ENCODE measurements at regions not wholly inside any gene's neighbourhood (a gene's known extent, or its start where the extent isn't known, plus 50 kb on each side); places are given as distances from the start of the nearest gene placed in this dataset.

GRCh38 chrX:39165185-39165584 lies 363.9 kb downstream of the MID1IP1 start:
- TF ChIP-seq EZH2 (IDR thresholded peaks at IDR 0.05; ENCODE audit: insufficient read depth, poor library complexity, severe bottlenecking): no peak
- no peak for TF ChIP-seq EZH2phosphoT487 (IDR thresholded peaks at IDR 0.05; ENCODE audit: insufficient read depth, low read depth)
